Activated T-cell treated with anti-CD3 and anti-CD28 coated beads, Interleukin-2, amount 50 U/mL, for 72 hours (primary cell): ENCODE measurements at regions not wholly inside any gene's neighbourhood (a gene's known extent, or its start where the extent isn't known, plus 50 kb on each side); places are given as distances from the start of the nearest gene placed in this dataset.
"Not testable (repeated sequence)": the region's sequence is repeated elsewhere in the genome, so short reads cannot be mapped to it uniquely, and the experiment has no call there.

ENCODE experiments used
- ATAC-seq, 2 donors: fragments of 150-1000 bp; cut with Tn5 transposase; replicated peaks in 1 of 2; 2 replicates each; pipeline ENCODE4 v1.10.0; 2021; ENCODE audit warnings: moderate library complexity in 2 of 2, mild to moderate bottlenecking in 1 of 2
- DNase-seq, 2 donors: peaks; one replicate each; pipeline ENCODE4 v3.0.0; 2021 to 2022; ENCODE audit warnings: mixed read lengths in 1 of 2
- H3K27ac Mint-ChIP-seq: one replicate; pipeline ENCODE4 v1.8.0; 2022; ENCODE audit warnings: mild to moderate bottlenecking, moderate library complexity, mixed read lengths
- H3K27me3 Mint-ChIP-seq: one replicate; pipeline ENCODE4 v1.8.0; 2022; ENCODE audit warnings: low read depth, mixed read lengths
- H3K36me3 Mint-ChIP-seq, 2 donors: one replicate each; pipeline ENCODE4 v1.8.0; 2022; ENCODE audit warnings: mixed read lengths in 2 of 2, mild to moderate bottlenecking in 1 of 2; ENCODE audit not compliant: insufficient read depth in 2 of 2
- H3K4me1 Mint-ChIP-seq: one replicate; pipeline ENCODE4 v1.8.0; 2022; ENCODE audit warnings: low read depth, mixed read lengths
- H3K4me3 Mint-ChIP-seq, 2 donors: one replicate each; pipeline ENCODE4 v1.8.0; 2022; ENCODE audit warnings: mild to moderate bottlenecking in 2 of 2, mixed read lengths in 2 of 2, moderate library complexity in 2 of 2
- H3K9me3 Mint-ChIP-seq, 2 donors: one replicate each; pipeline ENCODE4 v1.8.0; 2022; ENCODE audit warnings: mixed read lengths in 2 of 2

DNA sequence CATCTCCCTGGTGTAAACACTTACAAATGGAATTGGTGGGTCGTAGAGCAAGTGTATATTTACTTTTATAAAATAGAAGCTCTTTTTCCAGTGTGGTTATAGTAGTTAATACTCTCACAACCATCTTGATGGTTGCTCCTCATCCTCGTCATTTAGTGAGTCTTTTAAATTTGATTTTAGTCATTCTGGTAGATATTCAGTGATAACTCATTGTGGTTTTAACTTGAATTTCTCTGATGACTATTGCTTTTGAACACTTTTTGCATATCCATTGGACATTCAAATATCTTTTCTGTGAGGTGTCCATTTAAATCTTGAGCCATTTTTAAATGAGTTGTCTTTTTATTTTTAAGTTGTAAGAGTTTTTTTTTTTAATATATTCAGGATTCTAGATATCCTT, 189.2 kb upstream of the PHACTR1 start:
- Mint-ChIP-seq H3K27me3 (peaks cover 38% of the 10 kb centered on the region), H3K27ac (no peak overlapping the region), H3K4me1 (no peaks in the 10 kb centered on the region), H3K4me3 (no peak overlapping the region), H3K36me3 (no peaks in the 10 kb centered on the region), H3K9me3 (peaks cover 0 to 5% of the 10 kb centered on the region in 2 donors)
- no peak for ATAC-seq
- DNase-seq: no peak

DNA sequence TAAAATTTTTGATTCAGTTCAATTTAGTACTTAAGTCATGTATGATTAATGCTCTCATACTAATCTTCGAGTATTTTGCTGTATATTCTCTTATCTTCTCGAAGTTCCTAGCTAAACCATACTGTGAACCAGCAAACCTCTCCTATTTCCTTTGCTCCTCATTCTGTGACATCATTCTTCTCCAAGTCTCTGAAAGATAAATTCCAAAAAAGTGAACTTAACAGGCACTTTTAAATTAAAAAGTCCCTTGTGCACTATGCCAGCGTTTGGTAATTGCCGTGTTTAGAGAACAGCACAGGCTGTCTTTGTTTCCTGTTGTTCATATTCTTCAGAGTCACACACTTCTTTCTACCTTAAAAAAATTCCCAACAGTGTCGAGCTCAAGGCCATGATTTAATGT, 188.4 kb upstream of the PHACTR1 start:
- Mint-ChIP-seq H3K27me3 (peaks cover 42% of the 10 kb centered on the region), H3K4me3 (no peak overlapping the region), H3K27ac (no peak overlapping the region), H3K36me3 (no peaks in the 10 kb centered on the region), H3K9me3 (peaks cover 0 to 5% of the 10 kb centered on the region in 2 donors), H3K4me1 (no peaks in the 10 kb centered on the region)
- no peak for DNase-seq
- no peak for ATAC-seq

DNA sequence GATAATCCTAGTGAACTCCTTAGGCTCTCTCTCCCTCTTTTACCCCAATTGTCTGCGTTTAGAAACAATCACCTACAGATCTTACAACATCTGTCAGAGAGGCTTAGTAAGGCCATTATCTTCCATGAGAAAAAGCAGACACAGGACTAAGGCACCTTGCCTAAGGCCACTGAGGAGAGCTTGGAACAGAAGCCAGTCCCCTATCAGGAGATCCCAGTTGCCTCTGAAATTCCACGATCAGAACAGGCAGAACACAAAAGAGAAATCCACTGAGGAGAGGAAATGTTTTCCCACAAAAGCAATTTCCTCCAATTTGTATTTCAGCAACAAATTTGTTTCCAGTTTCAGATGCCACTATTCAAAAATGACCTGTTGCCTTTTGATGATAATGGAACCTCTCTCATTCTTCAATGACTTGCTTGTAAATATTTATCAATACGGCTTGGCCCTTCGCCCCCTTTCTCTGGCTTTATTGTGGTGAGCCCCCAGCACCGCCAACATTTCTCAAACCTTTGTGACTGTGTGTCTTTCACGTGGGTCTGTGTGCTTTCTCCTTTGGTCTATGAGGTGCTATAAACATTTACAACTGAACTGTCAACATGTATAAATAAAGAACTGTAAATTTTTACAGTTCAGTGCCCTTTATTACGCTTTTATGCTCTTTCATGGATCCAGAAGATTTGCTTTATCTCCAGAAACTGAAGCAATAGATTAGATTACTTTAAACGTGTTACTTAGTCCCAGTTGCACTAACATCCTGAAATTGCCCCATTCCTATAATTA, 187.8 kb upstream of the PHACTR1 start:
- DNase-seq: no peak
- Mint-ChIP-seq H3K4me3 (no peak overlapping the region), H3K9me3 (peaks cover 0 to 3% of the 10 kb centered on the region in 2 donors), H3K4me1 (no peaks in the 10 kb centered on the region), H3K36me3 (no peaks in the 10 kb centered on the region), H3K27ac (no peak overlapping the region), H3K27me3 (peaks cover 40% of the 10 kb centered on the region)
- ATAC-seq: no peak

DNA sequence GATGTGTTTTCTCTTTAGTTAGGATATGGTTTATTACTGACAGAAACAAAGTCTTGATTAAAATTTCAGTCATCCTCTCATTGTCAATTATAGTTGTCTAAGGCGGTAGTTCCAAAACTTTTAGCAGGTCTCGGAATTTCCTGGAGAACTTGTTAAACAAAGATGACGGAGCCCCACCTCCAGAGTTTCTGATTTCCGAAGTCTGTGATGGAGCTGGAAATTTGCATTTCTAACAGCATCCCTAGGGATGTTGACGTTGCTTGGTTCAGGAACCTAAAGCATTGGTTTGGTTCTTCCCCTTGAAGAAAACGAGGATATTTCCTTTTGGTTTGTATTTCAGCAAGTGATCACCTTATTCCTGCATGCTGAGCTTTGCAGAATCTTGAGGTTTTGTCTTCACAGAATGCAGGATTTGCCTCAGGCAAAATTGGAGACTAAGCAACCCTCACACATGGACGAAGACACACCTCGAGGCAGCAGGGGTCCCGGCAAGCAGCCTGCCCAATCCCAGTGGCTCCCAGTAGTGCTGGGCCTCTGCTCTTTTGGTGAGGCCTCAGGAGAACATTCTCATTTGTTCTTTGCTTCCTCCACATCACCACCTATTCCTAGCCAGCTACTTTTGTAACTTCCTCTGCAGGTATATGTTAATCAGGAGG, 187.1 kb upstream of the PHACTR1 start:
- DNase-seq: no peak
- H3K36me3 Mint-ChIP-seq: no peaks in the 10 kb centered on the region
- H3K27me3 Mint-ChIP-seq: peaks cover 38% of the 10 kb centered on the region
- H3K27ac Mint-ChIP-seq: no peak overlapping the region
- no peaks in the 10 kb centered on the region for H3K9me3 Mint-ChIP-seq
- no peak overlapping the region for H3K4me3 Mint-ChIP-seq
- H3K4me1 Mint-ChIP-seq: no peaks in the 10 kb centered on the region
- no peak for ATAC-seq

DNA sequence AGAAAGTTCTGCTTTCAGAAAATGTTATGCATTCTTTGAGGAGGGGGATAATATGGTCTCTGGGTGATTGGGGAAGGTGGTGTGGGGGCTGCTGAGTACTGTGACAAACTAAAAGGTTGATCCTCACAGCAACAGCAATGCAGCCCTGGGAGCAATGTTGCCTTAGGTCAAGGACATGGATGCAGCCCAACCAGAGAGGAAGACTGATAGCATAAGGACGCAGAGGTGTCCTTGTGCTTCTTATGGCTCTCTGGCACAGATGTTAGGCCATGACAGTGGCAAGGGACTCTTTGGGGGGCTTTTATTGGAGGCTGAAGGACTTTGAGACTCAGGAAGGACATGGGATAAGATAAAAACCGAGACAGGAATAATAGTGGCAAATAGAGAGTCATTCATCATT, 186.2 kb upstream of the PHACTR1 start:
- ATAC-seq: no peak
- H3K9me3 Mint-ChIP-seq: no peaks in the 10 kb centered on the region
- peaks cover 37% of the 10 kb centered on the region for H3K27me3 Mint-ChIP-seq

DNA sequence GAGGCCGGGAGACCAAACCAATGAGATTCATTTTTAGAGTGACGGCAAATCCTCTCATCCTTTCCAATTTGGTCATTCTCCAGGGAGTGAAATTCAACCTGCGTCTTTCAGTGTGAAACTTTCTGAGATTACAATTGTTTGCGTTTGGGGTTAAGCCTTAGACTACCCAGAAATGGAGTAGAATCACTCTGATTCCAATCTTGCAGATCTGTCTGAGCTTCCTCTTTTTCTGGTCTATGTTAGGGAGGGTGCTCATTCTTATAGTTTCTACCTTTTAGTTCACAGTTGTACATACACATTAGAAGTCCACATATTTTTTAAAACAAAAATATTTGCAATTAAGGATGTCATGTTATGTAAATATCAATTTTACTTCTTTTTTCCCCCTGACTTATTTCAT, 183.0 kb upstream of the PHACTR1 start:
- DNase-seq (no peak), ATAC-seq (no peak)
- Mint-ChIP-seq H3K27ac (no peak overlapping the region), H3K9me3 (no peaks in the 10 kb centered on the region), H3K27me3 (peaks cover 35% of the 10 kb centered on the region), H3K4me3 (no peak overlapping the region), H3K36me3 (no peaks in the 10 kb centered on the region), H3K4me1 (no peaks in the 10 kb centered on the region)

More for the DNA sequence above, 186.2 kb upstream of the PHACTR1 start:
- DNase-seq: no peak
- H3K36me3 Mint-ChIP-seq: no peaks in the 10 kb centered on the region
- no peaks in the 10 kb centered on the region for H3K4me1 Mint-ChIP-seq
- H3K4me3 Mint-ChIP-seq: no peak overlapping the region
- no peak overlapping the region for H3K27ac Mint-ChIP-seq

DNA sequence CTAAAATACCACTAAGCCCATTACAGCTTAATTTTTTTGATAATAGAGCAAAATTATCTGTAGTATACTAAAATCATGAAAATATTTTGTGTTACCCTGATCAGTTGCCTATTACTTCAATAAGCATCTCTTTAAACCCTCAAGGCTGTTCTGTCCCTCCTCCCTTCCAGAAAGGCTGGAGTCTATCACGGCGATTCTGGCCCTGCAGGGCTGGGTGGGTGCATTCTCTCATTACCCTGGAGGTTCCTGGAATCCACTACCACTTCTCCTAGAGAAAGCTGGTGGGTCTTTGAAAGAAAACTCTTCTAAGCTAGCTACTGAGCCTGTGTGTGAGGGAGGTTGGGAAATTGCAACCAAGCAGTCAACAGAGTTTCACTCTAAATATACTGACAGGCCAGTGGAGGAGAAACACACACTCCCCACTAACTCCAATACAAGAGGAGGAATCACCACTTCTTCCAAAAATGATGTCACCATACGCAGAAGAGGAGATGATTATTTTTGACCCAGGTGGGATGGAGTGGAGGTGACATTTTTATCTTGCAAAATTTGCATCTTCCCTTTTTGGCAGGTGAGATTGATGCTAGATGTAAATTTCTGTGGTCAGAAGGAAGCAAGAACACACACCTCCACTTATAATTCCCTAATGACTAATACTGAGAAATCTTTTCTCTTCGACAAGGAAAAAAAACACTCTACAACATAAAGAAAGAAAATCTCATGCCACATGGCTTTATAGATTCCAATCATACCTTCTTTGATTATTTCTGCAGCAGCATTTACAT, 182.3 kb upstream of the PHACTR1 start:
- DNase-seq: no peak
- H3K36me3 Mint-ChIP-seq: no peaks in the 10 kb centered on the region
- H3K4me3 Mint-ChIP-seq: no peak overlapping the region
- no peak for ATAC-seq
- no peaks in the 10 kb centered on the region for H3K4me1 Mint-ChIP-seq
- no peak overlapping the region for H3K27ac Mint-ChIP-seq
- no peaks in the 10 kb centered on the region for H3K9me3 Mint-ChIP-seq
- peaks cover 35% of the 10 kb centered on the region for H3K27me3 Mint-ChIP-seq

DNA sequence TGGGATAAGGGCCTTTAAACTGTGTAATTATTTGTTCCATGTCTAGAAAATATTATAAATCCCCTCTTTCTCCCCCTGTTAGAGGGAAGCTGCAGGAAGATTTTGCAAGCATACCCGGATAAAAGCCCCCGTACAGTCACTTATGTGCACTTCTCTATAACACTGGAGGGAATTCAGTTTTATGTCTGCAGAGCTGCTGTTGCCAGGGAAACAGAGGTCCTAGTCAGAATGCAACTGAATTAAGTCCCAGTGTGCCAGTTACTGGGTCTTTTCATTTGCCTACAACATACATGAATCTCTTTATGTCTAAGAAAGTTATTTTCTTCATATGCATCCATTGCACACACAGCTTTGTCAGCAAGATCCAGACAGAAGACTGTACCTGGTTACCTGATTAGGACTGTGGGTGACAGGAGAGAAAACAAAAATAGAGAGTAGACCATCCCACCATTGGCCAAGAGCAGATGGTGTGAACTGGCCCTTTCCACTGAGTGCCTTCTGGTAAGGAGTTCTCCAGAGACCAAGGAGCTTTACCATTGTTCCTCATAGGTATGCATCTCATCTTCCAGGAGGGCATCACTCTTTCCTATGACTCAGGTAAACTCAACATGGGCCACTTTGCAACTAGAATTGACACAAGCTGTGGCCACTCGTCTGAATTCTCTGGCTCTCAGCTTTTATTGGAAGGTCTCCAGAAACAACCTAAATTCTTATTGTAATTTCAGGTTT, 180.8 kb upstream of the PHACTR1 start:
- ATAC-seq (no peak), DNase-seq (no peak)
- Mint-ChIP-seq H3K36me3 (no peaks in the 10 kb centered on the region), H3K27me3 (peaks cover 32% of the 10 kb centered on the region), H3K4me3 (no peak overlapping the region), H3K9me3 (no peaks in the 10 kb centered on the region), H3K4me1 (no peaks in the 10 kb centered on the region), H3K27ac (no peak overlapping the region)

DNA sequence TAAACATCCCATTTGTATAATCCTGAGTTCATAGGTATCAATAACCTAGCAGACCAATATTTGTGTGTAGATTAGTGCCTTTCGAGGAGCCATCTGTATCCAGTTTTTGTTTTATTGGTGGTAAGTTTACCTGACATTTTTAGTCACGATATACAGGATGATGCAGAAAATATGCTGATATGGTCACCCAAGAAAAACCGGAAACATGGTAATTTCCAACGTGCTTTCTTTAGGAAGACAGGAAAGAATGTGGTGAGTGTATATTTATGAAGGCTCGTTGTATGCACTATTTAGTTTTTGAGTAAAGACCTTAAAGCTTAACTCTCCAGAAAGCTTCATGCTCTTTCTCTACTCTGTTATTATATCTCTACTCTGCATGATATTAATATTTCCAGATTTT, 180.2 kb upstream of the PHACTR1 start:
- no peak overlapping the region for H3K27ac Mint-ChIP-seq
- H3K27me3 Mint-ChIP-seq: peaks cover 27% of the 10 kb centered on the region
- DNase-seq (no peak), ATAC-seq (no peak)
- no peaks in the 10 kb centered on the region for H3K4me1 Mint-ChIP-seq
- H3K36me3 Mint-ChIP-seq: no peaks in the 10 kb centered on the region
- no peak overlapping the region for H3K4me3 Mint-ChIP-seq
- H3K9me3 Mint-ChIP-seq: no peaks in the 10 kb centered on the region

DNA sequence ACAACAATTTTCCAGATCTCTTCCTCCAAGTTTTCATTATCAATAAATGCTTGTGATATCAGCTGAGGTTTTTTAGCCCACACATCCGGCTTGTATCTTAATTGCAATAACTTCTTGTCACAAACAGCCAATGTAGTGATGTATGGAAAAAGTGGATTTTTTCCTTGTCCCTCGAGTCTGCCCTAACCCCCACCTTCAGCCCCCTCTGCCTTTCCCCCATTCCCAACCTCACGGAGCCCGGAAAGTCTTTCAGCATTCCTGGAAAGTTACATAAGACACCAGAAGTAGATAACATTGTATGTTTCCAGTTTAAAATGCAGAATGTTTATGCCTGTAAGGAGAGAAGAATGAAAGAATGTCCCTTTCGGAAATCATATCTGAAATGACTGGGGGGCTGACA, 179.2 kb upstream of the PHACTR1 start:
- ATAC-seq (no peak), DNase-seq (no peak)
- Mint-ChIP-seq H3K36me3 (no peaks in the 10 kb centered on the region), H3K27ac (no peak overlapping the region), H3K4me3 (no peak overlapping the region), H3K9me3 (peaks cover 0 to 2% of the 10 kb centered on the region in 2 donors), H3K4me1 (no peaks in the 10 kb centered on the region), H3K27me3 (peaks cover 30% of the 10 kb centered on the region)

DNA sequence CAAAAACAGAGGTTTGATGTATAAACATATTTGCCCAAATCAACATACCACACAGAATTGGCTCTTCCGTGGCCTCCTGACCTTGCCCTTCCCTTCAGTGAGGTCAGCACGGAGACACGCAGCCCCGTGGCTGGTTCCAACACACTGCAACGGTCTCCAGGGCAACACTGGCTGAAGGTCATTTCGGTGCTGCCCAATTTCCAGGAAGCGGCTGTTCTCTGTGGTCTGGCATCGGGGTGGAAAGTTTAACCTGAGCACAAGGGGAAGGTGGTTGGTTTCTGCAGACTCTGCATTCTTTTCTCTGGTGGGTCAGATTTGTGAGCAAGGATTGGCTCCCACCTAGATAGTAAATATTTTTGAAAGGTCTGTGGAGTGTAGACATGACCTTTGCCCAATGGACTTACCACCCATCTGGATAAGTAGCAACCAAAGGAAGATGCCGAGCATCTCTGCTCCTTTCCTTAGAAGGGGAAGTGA, 177.6 kb upstream of the PHACTR1 start:
- no peak overlapping the region for H3K4me3 Mint-ChIP-seq
- DNase-seq (no peak), ATAC-seq (no peak)
- H3K36me3 Mint-ChIP-seq: no peaks in the 10 kb centered on the region
- H3K27ac Mint-ChIP-seq: no peak overlapping the region
- peaks cover 0 to 3% of the 10 kb centered on the region in 2 donors for H3K9me3 Mint-ChIP-seq
- H3K27me3 Mint-ChIP-seq: peaks cover 23% of the 10 kb centered on the region
- H3K4me1 Mint-ChIP-seq: no peaks in the 10 kb centered on the region

DNA sequence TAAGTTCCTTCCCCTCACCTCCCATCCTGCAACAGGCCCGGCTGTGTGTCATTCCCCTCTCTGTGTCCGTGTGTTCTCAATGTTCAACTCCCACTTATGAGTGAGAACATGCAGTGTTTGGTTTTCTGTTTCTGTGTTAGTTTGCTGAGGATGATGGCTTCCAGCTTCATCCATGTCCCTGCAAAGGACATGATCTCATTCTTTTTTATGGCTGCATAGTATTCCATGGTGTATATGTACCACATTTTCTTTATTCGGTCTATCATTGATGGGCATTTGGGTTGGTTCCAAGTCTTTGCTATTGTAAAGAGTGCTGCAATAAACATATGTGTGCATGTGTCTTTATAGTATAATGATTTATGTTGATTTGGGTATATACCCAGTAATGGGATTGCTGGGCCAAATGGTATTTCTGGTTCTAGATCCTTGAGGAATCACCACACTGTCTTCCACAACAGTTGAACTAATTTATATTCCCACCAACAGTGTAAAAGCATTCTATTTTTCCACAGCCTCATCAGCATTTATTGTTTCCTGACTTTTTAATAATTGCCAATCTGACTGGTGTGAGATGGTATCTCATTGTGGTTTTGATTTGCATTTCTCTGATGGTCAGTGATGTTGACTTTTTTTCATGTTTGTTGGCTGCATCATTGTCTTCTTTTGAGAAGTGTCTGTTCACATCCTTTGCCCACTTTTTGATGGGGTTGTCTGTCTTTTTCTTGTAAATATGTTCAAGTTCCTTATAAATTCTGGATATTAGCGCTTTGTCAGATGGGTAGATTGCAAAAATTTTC, 174.1 kb upstream of the PHACTR1 start:
- H3K27me3 Mint-ChIP-seq: peaks cover 25% of the 10 kb centered on the region
- not testable (repeated sequence) for H3K4me3 Mint-ChIP-seq, H3K9me3 Mint-ChIP-seq, H3K27ac Mint-ChIP-seq, H3K36me3 Mint-ChIP-seq, ATAC-seq, H3K4me1 Mint-ChIP-seq, DNase-seq
